ENCODE measurements at regions not wholly inside any gene's neighbourhood (a gene's known extent, or its start where the extent isn't known, plus 50 kb on each side); places are given as distances from the start of the nearest gene placed in this dataset.
A peak's percentile ranks its signal among the peaks of the same experiment; 100 is the strongest.

DNA sequence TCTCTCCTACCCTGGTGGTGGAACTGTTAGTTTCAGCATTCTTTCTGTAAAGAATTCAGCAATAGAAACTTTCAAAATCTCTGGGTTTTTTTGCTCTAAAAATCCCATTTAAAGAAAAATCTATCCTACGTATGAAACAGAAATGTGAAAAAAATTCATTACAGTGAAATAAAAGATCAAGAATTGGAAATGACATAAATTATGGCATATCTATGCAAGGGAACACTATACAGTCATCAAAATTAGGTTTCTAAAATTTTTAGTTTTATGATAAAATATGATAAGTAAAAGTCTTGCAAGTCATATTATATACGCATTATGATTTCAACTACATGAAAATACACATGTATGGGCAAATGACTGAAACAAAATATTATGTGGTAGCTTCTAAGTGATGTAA, 342.6 kb downstream of the CETN3 start:
- H3K4me3 ChIP-seq: no peak overlapping the region
- no peak for DNase-seq (ENCODE audit: low spot score in 2 of 2)
- H3K4me1 ChIP-seq: no peaks in the 10 kb centered on the region
- H3K27me3 ChIP-seq: no peaks in the 10 kb centered on the region
- H3K27ac ChIP-seq: no peak overlapping the region
- intact Hi-C loops (cut with DNase I): no loop called here
- H3K36me3 ChIP-seq: no peaks in the 10 kb centered on the region
- TF ChIP-seq, protein P1, sequence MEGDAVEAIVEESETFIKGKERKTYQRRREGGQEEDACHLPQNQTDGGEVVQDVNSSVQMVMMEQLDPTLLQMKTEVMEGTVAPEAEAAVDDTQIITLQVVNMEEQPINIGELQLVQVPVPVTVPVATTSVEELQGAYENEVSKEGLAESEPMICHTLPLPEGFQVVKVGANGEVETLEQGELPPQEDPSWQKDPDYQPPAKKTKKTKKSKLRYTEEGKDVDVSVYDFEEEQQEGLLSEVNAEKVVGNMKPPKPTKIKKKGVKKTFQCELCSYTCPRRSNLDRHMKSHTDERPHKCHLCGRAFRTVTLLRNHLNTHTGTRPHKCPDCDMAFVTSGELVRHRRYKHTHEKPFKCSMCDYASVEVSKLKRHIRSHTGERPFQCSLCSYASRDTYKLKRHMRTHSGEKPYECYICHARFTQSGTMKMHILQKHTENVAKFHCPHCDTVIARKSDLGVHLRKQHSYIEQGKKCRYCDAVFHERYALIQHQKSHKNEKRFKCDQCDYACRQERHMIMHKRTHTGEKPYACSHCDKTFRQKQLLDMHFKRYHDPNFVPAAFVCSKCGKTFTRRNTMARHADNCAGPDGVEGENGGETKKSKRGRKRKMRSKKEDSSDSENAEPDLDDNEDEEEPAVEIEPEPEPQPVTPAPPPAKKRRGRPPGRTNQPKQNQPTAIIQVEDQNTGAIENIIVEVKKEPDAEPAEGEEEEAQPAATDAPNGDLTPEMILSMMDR (IDR thresholded peaks at IDR 0.05): no peak
- H3K9me3 ChIP-seq: peaks cover 0 to 12% of the 10 kb centered on the region in 2 donors

DNA sequence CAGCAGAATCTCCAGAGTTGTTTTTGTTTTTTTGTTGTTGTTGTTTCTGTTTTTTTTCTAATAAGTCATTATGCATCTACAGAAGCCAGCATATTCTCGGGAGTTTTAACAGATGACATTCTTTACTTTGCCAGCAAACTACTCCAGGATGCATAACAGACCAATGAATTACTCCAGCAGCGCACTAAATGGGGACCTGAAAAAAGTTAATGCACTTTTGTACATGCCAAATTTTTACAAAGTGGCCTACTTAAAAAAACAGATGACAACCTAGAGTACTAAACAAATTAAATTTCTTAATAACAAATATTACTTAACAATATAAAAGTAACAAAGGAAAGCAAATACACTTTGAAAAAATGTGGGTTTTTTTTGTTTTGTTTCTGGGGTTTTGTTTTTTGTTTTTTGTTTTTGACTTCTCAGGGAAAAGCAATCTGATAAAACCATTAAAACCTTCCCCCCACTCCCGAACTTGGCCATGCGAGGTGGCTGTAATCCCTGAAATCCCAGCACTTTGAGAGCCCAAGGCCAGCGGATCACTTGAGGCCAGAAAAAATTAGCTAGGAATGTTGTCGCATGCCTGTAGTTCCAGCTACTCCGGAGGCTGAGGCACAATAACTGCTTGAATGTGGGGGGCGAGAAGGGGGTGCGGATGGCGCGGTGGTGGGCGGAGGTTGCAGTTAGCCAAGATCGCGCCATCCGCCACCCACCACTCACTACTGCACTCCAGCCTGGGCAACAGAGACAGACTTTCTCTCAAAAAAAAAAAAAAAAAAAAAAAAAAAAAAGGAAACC, 352.4 kb downstream of the CETN3 start:
- intact Hi-C loops (cut with DNase I): loop anchor here (5.0 kb wide), 1 partner anchor 75 kb away; no protein-coding TSS in a partner anchor
- TF ChIP-seq, protein P1 (IDR thresholded peaks at IDR 0.05): no peak

DNA sequence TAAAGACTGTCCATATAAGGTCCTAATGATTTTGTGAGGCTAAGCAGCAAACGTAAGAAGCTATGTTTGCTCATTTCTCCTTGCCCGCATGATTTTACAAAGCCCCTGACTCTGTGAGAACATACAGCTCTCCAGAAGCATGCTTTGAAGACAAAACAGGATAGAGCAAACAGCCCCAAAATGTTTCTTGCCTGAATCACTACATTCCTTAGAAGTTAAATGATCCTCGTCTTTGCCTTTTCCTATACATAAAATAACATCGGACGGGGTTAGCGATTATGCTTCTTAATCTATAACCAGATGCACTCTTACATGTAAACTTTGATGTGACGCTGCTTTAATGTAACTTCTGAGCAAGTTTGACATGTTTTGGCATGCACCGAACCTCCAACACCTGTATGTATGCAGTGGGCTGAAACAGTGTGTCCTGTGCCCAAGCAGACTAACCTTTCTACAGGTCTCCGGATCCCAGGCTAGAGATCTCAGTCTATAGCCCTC, 353.7 kb downstream of the CETN3 start:
- Histone ChIP-seq H3K27ac (no peak overlapping the region), H3K4me3 (no peak overlapping the region), H3K36me3 (no peaks in the 10 kb centered on the region), H3K9me3 (peaks cover 0 to 5% of the 10 kb centered on the region in 2 donors), H3K4me1 (peaks cover 0 to 9% of the 10 kb centered on the region in 2 donors), H3K27me3 (no peaks in the 10 kb centered on the region)
- TF ChIP-seq, protein P1 (IDR thresholded peaks at IDR 0.05): no peak
- no peak for DNase-seq (ENCODE audit: low spot score in 2 of 2)
- intact Hi-C loops (cut with DNase I): loop anchor here (5.0 kb wide), 1 partner anchor 76 kb away; no protein-coding TSS in a partner anchor

More for the DNA sequence above, 352.4 kb downstream of the CETN3 start:
- Histone ChIP-seq H3K9me3 (peaks cover 0 to 5% of the 10 kb centered on the region in 2 donors), H3K4me1 (peaks cover 0 to 7% of the 10 kb centered on the region in 2 donors), H3K4me3 (peak overlapping the region in 1 of 2 donors; percentile 23), H3K27me3 (no peaks in the 10 kb centered on the region), H3K36me3 (no peaks in the 10 kb centered on the region), H3K27ac (peak overlapping the region; percentile 17 to 48)
- DNase-seq (ENCODE audit: low spot score in 2 of 2): no peak

DNA sequence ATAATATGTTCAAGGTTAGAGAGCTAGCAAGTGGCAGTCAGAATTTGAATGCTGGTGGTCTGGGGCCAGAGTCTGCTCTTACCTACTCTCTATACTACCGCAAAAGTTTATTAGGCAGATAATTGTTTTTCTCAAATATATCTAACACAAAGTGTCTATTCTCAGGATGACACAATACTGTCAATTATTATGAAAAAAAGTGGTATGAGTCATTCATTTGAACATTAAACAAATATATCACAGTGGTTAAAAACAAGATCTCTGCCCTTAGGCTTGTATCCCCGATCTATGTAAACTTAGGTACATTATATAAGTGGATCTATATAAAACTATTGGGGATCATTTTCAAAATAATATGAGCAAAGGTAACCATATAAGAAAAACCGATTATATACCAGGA, 354.9 kb downstream of the CETN3 start:
- H3K27me3 ChIP-seq: no peaks in the 10 kb centered on the region
- H3K4me3 ChIP-seq: no peak overlapping the region
- TF ChIP-seq, protein P1 (IDR thresholded peaks at IDR 0.05): no peak
- DNase-seq (ENCODE audit: low spot score in 2 of 2): no peak
- peaks cover 0 to 5% of the 10 kb centered on the region in 2 donors for H3K9me3 ChIP-seq
- H3K4me1 ChIP-seq: peaks cover 0 to 9% of the 10 kb centered on the region in 2 donors
- no peak overlapping the region for H3K27ac ChIP-seq
- H3K36me3 ChIP-seq: no peaks in the 10 kb centered on the region
- intact Hi-C loops (cut with DNase I): loop anchor here (5.0 kb wide), 1 partner anchor 78 kb away; no protein-coding TSS in a partner anchor

DNA sequence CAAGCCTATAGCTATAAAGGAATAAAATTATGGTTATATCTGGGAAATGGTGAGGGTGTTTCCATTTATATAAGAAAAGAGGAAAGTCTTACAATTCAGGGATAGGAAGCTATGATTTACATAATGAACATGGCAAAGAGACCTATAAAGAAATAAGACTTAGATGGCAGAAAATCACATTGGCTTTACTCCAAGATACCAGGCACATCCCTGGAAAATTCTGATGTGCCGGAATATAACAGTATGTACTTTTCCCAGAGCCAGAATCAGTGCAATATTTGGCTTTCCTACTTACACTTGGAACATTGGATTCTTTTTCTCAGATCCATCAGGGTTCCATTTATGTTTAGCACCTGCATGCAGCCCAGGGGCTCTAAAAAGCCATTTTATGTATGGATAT, 357.8 kb downstream of the CETN3 start:
- no peaks in the 10 kb centered on the region for H3K9me3 ChIP-seq
- H3K4me1 ChIP-seq: peaks cover 0 to 5% of the 10 kb centered on the region in 2 donors
- no peaks in the 10 kb centered on the region for H3K36me3 ChIP-seq
- H3K4me3 ChIP-seq: no peak overlapping the region
- no peak for DNase-seq (ENCODE audit: low spot score in 2 of 2)
- H3K27me3 ChIP-seq: no peaks in the 10 kb centered on the region
- TF ChIP-seq, protein P1 (IDR thresholded peaks at IDR 0.05): no peak
- intact Hi-C loops (cut with DNase I): no loop called here
- no peak overlapping the region for H3K27ac ChIP-seq
